DMS79 (cell line): ENCODE measurements at regions not wholly inside any gene's neighbourhood (a gene's known extent, or its start where the extent isn't known, plus 50 kb on each side); places are given as distances from the start of the nearest gene placed in this dataset.
A peak's percentile ranks its signal among the peaks of the same experiment; 100 is the strongest.

Source experiments
- DNase-seq: peaks from one replicate; lab custom pipeline; 2025; lab: John Stamatoyannopoulos, UW

- DNase-seq, result no peak
Measured at GRCh38 chr5:68709239-68709638, 384.6 kb upstream of the SLC30A5 start.

- no peak for DNase-seq
Measured at GRCh38 chr5:68710514-68710913, 383.3 kb upstream of the SLC30A5 start.

- no peak for DNase-seq
Measured at GRCh38 chr5:68711293-68712200, 382.3 kb upstream of the SLC30A5 start.

DNA sequence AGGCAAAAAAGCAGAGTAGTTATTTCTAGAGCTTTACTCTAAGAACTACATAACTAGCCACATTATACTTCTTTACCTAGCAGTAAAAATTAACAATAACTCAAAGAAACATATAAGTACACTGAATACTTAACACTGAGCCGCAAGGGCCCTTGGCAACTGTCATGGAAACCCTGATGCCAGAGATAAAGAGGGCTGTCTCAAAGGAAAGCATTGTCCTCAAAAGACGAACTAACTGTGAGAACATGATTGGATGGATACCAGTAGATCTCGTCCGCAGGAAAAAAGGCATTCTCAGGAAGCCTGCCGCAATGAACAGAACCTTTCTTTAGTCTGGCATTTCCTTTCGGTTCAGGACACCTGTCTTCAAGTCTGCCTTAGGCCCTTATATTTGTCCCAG lies 379.0 kb upstream of the SLC30A5 start:
- DNase-seq, result no peak

- DNase-seq, result no peak
Measured at GRCh38 chr5:68720884-68721610, 372.8 kb upstream of the SLC30A5 start.

- DNase-seq, result no peak
Measured at GRCh38 chr5:68722357-68722756, 371.5 kb upstream of the SLC30A5 start.

DNA sequence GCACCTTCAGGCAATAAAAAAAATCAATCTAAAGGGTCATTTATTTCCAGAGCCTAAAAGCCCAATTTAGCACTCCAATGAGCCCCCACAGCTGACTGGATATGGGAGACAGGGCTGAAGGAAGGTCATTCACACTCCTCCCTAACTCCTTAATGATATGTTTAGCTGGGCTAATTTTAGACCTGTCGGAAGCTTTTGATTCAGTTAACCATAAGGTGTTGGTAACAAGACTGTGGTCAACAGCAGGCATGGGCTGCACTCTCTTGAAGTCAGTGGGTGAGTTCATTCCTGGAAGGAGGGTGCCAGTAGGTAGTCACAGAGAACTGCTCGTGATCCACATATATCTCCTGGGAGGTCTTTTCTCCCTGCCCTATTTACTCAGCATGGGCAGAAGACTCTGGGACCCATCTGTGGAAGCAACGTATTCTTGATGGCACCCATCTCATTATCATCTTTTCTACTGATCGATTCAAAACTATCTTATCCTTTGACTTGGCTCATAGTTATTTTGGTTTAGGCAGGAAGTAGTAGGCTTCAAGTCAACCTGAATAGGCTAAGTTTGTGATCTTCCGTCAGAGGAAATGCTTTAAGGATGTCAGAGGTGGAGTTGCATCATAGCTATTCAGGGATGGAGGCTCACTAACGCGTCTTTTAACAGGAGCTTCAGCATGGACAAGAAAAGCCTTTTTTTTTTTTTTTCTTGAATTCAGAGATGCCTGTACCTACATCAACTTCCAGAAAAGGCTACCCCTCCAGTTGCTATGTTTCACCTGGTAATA lies 367.7 kb upstream of the SLC30A5 start:
- no peak for DNase-seq

- no peak for DNase-seq
Measured at GRCh38 chr5:68727931-68728330, 365.9 kb upstream of the SLC30A5 start.

DNA sequence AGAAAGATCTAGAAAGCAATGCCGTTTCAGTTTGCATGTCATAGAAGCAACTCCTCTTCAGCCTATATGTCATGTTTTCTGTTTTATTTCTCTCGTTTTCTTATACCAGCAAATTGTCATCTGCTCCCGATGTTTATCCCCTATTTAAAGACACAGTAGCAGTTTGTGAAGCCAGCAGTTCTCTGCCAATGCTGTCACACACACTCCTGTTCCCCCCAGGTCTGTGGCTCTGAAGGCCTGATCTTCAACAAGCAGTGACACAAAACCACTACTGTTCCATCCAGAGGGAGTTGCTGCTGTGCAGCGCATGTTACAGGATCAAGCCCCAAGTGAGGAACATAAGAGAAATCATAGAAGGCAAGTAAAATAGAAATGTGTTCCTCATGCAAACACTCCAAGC lies 364.1 kb upstream of the SLC30A5 start:
- no peak for DNase-seq

- no peak for DNase-seq
Measured at GRCh38 chr5:68730220-68730978, 363.4 kb upstream of the SLC30A5 start.

GRCh38 chr5:68730979-68731654 lies 362.7 kb upstream of the SLC30A5 start:
- no peak for DNase-seq

DNA sequence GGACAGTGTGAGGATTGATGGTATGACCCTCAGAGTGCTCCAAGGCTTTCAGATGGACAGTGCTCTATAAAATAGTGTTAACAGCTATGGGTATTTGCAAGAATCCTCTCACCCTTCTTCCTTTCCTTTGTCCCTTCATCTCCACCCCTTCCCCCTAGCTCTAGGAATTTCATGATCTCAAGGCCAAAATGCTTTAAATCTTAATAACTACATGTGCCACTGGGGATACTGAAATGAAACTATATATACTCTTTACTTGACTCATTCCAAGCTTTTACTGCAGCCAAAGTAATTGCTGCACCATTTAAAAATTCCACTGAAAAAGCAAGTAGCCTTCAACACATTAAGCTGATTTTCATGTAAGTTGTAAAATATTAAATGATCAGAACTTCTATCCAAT lies 361.6 kb upstream of the SLC30A5 start:
- DNase-seq, result no peak

DNA sequence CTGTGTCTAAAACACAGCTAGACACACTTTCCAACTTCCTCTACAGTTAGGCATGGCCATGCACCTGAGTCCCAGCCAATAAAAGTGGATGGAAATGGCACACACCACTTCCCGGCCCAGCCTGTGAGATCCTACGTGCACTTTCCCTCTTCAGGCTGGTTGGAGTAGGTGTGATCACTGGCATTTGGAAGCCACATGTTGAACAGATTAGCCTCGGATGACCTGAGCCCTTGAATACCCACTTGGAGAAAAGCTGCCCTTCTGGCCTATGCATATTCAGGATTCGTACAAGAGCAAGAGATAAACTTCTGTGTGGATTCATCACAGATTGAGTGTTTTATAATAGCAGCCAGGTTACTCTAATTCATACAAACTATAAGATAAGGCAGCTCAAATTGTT lies 359.0 kb upstream of the SLC30A5 start:
- DNase-seq, result no peak

GRCh38 chr5:68738236-68738635 lies 355.6 kb upstream of the SLC30A5 start:
- no peak for DNase-seq

DNA sequence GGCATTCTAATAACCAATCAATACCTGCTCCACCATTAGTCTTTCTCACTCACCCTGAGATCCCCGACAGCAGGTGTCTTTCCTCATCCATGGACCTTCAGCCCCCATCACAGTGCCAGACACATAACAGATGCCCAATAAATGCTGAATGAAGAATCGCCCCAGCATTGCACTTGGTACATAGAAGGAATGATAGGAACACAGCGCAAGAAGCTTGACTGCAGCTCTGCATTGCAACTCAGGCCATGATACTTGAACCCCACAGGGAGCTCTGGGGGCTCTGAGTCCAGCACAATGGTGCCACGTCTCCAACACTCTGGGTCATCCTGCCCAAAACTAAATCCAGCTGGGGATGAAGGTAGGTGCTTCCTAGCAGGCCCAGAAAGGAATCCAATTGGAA lies 355.0 kb upstream of the SLC30A5 start:
- DNase-seq, result no peak

DNA sequence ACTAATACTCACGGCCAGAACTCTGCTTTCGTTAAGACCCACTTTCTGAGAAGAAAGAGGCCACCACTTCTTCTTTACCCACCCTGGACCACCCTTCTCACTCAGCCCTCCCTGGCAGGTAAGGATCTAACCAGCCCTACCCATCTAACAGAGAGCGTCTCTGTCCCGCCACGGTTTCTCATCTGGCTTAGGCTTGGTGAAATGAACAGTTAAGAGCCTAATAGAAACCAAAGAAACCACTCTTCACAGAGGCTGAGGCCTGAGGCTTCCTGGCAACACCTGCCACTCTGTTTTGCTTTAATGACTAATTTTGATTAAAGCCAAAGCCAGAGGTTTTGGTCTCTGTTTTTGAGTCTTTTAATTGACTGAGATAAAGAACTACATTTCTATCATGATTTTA lies 354.1 kb upstream of the SLC30A5 start:
- DNase-seq, result peak; percentile 24

GRCh38 chr5:68740226-68740910 lies 353.4 kb upstream of the SLC30A5 start:
- DNase-seq, result peak; percentile 45

DNA sequence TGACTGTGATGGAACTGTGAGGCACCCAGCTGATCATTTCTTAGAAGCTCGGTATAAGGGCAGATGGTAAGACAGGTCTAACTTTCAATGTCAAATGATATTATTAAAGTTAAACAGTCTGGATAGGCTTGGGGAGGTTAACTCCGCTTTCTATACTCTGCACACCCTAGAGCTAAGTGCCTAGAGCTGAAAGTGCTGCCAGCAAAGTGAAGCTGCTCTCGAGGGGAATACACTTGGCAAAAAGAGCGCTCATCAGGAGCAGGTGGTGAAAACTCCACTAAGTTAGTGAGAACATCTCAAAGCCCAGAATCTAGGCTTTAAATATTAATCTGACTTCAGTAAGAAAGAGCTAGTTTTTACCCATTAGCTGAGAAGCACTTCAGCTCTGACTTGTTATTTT lies 349.6 kb upstream of the SLC30A5 start:
- DNase-seq, result peak; percentile 4

DNA sequence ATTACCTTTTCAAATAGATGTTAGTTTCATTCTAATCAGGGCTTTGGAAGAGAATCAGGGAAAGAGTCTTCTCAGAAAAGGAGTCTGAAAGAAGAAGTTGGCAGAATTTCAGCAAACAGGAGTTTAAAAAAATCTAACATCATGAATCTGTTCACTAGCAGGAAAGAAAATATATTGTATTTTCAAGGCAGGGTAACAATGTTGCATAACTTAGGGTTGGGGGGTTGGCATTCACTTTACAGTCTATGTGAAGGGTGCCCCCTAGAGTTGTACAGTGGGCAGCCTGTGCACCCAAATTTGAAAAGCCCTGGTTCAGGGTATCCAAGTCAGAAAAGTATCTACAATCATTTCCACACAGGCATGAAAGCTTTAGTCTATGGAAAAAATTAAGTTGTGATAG lies 348.4 kb upstream of the SLC30A5 start:
- DNase-seq, result no peak

DNA sequence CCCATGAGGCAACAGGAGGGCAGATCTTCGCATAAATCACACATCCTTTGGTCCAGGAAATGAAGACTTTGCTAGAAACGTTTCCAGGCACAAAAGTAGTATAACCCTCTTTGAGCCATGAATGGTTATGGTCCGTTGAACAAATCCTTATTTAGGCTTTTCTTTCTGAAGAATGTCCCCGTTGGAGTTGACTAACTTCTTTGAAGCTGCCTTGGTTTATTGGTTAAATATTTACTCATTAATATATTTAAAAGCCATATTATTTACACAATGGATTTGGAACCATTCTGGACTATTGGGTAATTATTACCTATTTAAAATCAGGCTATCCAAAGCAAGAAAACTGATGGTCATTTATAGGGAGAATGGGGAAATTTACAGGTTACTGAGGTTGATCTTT lies 347.6 kb upstream of the SLC30A5 start:
- DNase-seq, result peak; percentile 15
